Kidney (tissue), 13 donors: ENCODE measurements at regions not wholly inside any gene's neighbourhood (a gene's known extent, or its start where the extent isn't known, plus 50 kb on each side); places are given as distances from the start of the nearest gene placed in this dataset.

Experiments used
- DNase-seq, 5 donors: peaks; one replicate each; pipeline ENCODE4 v3.0.0-alpha.2; 2013 to 2020
- FAIRE-seq: peaks from 2 replicates; lab custom pipeline; 2012; peaks lifted over from hg19 to GRCh38; lab: Jason Lieb, UNC
- H3K27ac ChIP-seq, 2 donors: one replicate each; pipeline ENCODE4 v1.7.0; 2013; ENCODE audit warnings: low read depth in 2 of 2, low read length in 2 of 2, inconsistent platforms in 1 of 2
- H3K27me3 ChIP-seq: one replicate; pipeline ENCODE4 v1.7.1; 2013; ENCODE audit warnings: low read length, inconsistent platforms; ENCODE audit not compliant: control insufficient read depth, insufficient read depth
- H3K36me3 ChIP-seq, 3 donors: one replicate each; pipeline versions ENCODE4 v1.7.0 to v1.7.1; 2013; ENCODE audit warnings: low read length in 3 of 3, control low read depth in 1 of 3, inconsistent platforms in 1 of 3; ENCODE audit not compliant: insufficient read depth in 3 of 3, control insufficient read depth in 2 of 3
- H3K4me1 ChIP-seq, 3 donors: one replicate each; pipeline versions ENCODE4 v1.7.0 to v1.7.1; 2013; ENCODE audit warnings: low read length in 3 of 3, inconsistent platforms in 1 of 3, low read depth in 1 of 3; ENCODE audit not compliant: control insufficient read depth in 2 of 3, insufficient read depth in 2 of 3
- H3K4me3 ChIP-seq, 3 donors: one replicate each; pipeline versions ENCODE4 v1.7.0 to v1.8.1; 2013; ENCODE audit warnings: low read length in 3 of 3, control low read depth in 1 of 3, inconsistent platforms in 1 of 3
- H3K9ac ChIP-seq, 3 donors: one replicate each; pipeline versions ENCODE4 v1.7.0 to v1.7.1; 2013; ENCODE audit warnings: low read length in 3 of 3, control low read depth in 1 of 3, inconsistent platforms in 1 of 3
- H3K9me3 ChIP-seq, 3 donors: one replicate each; pipeline versions ENCODE4 v1.7.0 to v1.7.1; 2013; ENCODE audit warnings: low read length in 3 of 3, control low read depth in 1 of 3, inconsistent platforms in 1 of 3; ENCODE audit not compliant: control insufficient read depth in 2 of 3, insufficient read depth in 1 of 3
- intact Hi-C: fragments of 100-400 bp; cut with DNase I; formaldehyde crosslinking; loops from one replicate; pipeline ENCODE4 v1.11.1; 2022
- TF ChIP-seq, protein P1 (sequence below): IDR thresholded peaks from 3 replicates; pipeline ENCODE4 v1.5.1; 2012; ENCODE audit warnings: mild to moderate bottlenecking, moderate library complexity, borderline replicate concordance; ENCODE audit not compliant: insufficient read depth; ENCODE audit errors: extremely low read depth
- donor health status: control.
- donor health status: control.
- donor health status: control.
- donor health status: control.
- donor health status: control.
- donor health status: DM: yes; HTN: yes; CAD: no.
- donor health status: Normal renal cell carcinoma (clear cell type).

GRCh38 chr6:14489445-14489844 is 371.9 kb downstream of the CD83 start:
- TF ChIP-seq, protein P1, sequence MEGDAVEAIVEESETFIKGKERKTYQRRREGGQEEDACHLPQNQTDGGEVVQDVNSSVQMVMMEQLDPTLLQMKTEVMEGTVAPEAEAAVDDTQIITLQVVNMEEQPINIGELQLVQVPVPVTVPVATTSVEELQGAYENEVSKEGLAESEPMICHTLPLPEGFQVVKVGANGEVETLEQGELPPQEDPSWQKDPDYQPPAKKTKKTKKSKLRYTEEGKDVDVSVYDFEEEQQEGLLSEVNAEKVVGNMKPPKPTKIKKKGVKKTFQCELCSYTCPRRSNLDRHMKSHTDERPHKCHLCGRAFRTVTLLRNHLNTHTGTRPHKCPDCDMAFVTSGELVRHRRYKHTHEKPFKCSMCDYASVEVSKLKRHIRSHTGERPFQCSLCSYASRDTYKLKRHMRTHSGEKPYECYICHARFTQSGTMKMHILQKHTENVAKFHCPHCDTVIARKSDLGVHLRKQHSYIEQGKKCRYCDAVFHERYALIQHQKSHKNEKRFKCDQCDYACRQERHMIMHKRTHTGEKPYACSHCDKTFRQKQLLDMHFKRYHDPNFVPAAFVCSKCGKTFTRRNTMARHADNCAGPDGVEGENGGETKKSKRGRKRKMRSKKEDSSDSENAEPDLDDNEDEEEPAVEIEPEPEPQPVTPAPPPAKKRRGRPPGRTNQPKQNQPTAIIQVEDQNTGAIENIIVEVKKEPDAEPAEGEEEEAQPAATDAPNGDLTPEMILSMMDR: no peak
- Histone ChIP-seq H3K9me3 (peaks cover 0 to 3% (median 0%) of the 10 kb centered on the region in 3 donors), H3K9ac (no peak overlapping the region), H3K36me3 (no peaks in the 10 kb centered on the region), H3K4me3 (no peak overlapping the region), H3K27me3 (no peaks in the 10 kb centered on the region), H3K27ac (no peak overlapping the region), H3K4me1 (no peaks in the 10 kb centered on the region)
- FAIRE-seq: no peak
- intact Hi-C loops: no loop called here
- DNase-seq: no peak

DNA sequence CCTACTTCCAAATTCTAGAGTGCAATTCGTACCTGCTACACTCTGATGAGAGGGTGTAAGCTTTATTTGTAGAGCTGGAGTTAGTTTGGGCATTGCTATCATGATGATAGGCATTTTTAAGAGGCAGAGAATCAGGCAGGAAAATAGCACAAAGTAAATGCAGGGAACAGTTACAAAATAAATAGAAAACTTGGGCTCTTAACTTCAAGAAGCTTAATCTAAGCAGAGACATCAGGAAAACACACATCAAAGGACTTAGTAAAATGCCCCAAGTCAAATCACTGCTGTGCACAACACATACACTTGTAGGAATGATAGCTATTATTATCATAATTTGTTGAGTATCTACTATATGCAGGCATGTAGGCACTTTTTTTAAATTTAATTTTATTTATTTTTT is 381.2 kb downstream of the CD83 start:
- Histone ChIP-seq H3K9ac (no peak overlapping the region), H3K36me3 (no peaks in the 10 kb centered on the region), H3K4me1 (no peaks in the 10 kb centered on the region), H3K4me3 (no peak overlapping the region), H3K27me3 (no peaks in the 10 kb centered on the region), H3K27ac (no peak overlapping the region), H3K9me3 (no peaks in the 10 kb centered on the region)
- FAIRE-seq (no peak), DNase-seq (no peak)
- TF ChIP-seq, protein P1: no peak
- intact Hi-C loops: no loop called here

GRCh38 chr6:14499309-14499708 is 381.7 kb downstream of the CD83 start:
- no peaks in the 10 kb centered on the region for H3K27me3 ChIP-seq
- TF ChIP-seq, protein P1: no peak
- H3K36me3 ChIP-seq: no peaks in the 10 kb centered on the region
- DNase-seq (no peak), FAIRE-seq (no peak)
- no peak overlapping the region for H3K4me3 ChIP-seq
- no peak overlapping the region for H3K9ac ChIP-seq
- no peaks in the 10 kb centered on the region for H3K4me1 ChIP-seq
- H3K27ac ChIP-seq: no peak overlapping the region
- intact Hi-C loops: no loop called here
- H3K9me3 ChIP-seq: no peaks in the 10 kb centered on the region

DNA sequence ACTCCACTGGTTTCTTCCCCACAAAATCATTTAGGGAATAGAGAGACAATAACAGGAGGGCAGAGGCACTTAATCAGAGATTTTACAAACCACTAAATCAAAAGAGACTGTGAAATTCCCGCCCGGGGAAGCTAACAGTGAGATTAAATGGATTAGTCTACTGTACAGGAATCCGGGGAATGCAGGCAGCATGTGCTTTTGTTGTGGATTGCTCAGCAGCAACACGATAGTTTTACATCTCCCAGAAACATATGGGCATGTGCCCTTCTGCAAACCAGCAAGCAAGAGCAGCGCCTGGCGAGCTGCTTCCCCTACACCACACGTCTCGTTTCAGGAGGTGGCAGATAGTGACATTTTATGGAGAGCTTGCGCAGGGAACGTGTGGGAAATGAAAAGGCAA is 382.3 kb downstream of the CD83 start:
- Histone ChIP-seq H3K4me3 (no peak overlapping the region), H3K27ac (no peak overlapping the region), H3K4me1 (peaks cover 0 to 2% (median 0%) of the 10 kb centered on the region in 3 donors), H3K36me3 (no peaks in the 10 kb centered on the region), H3K27me3 (no peaks in the 10 kb centered on the region), H3K9ac (no peak overlapping the region), H3K9me3 (no peaks in the 10 kb centered on the region)
- DNase-seq: peak in 4 of 5 donors; percentile 49 to 69 (median 64)
- FAIRE-seq: no peak
- intact Hi-C loops: no loop called here
- TF ChIP-seq, protein P1: no peak
